HG03045 (cell line): ENCODE measurements at regions not wholly inside any gene's neighbourhood (a gene's known extent, or its start where the extent isn't known, plus 50 kb on each side); places are given as distances from the start of the nearest gene placed in this dataset.

Source experiments
- ATAC-seq: cut with Tn5 transposase; IDR thresholded peaks from one replicate; pipeline ENCODE4 v1.9.1; 2021; ENCODE audit warnings: mild to moderate bottlenecking, moderate library complexity; ENCODE audit not compliant: unreplicated experiment

GRCh38 chr2:37781028-37781427 is 109.6 kb upstream of the CDC42EP3 start:
- ATAC-seq = no peak

- ATAC-seq = no peak
These were observed 110.8 kb upstream of the CDC42EP3 start for GRCh38 chr2:37782155-37782673.

- no peak for ATAC-seq
These were observed 111.4 kb upstream of the CDC42EP3 start for GRCh38 chr2:37782721-37783371.

- ATAC-seq = no peak
These were observed 112.1 kb upstream of the CDC42EP3 start for GRCh38 chr2:37783545-37783944.

DNA sequence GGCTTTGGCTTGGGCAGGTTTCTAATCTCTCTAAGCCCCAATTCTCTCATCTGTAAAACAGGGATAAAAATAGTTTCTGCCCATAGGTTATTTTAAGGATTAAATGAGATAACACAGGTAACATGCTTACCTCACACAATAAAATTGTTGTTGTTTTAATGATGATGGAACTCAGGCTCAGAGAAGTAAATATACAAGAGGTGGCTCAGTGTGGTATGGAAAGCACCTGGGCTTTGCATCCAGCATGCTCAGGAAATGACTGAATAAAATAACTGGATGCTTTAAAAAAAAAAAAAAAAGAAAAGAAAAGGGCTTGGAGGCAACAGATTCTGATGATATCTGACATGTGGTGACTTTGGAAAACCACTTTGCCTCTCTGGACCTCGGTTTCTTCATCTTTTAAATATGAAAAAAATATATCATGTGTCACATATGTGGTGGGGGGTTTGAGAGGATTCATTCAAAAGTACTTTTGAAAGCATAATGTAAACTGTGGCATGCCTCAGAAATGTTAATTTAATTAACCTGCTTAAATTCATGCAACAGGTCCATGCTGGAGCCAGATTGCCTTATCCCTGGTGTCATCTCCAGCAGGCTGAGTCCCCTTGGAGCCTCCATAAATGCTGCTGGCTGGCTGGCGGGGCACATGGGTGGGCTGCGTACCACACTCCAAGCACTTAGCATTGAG is 112.8 kb upstream of the CDC42EP3 start:
- ATAC-seq = no peak

- ATAC-seq = no peak
These were observed 113.3 kb upstream of the CDC42EP3 start for GRCh38 chr2:37784759-37785149.

- ATAC-seq = no peak
These were observed 114.8 kb upstream of the CDC42EP3 start for GRCh38 chr2:37786191-37786698.

DNA sequence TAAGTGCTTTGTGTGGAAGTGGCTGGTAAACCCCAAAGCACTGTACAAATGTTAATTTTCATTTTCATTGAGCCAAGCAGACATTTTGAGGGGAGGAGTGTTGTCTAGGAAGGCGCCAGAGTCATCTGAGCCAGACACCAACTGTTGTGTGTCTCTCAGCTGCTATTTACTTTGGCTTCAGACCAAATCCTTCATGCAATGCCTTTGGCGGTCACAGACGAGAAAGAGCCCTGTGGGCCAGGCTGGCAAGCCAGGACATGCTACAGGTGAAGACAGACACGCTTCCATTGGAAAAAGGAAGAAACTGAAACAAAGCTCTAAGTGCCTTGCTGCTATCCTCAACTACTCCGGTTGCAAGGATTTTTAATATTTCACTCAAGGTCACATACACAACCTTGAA is 115.4 kb upstream of the CDC42EP3 start:
- ATAC-seq = no peak

DNA sequence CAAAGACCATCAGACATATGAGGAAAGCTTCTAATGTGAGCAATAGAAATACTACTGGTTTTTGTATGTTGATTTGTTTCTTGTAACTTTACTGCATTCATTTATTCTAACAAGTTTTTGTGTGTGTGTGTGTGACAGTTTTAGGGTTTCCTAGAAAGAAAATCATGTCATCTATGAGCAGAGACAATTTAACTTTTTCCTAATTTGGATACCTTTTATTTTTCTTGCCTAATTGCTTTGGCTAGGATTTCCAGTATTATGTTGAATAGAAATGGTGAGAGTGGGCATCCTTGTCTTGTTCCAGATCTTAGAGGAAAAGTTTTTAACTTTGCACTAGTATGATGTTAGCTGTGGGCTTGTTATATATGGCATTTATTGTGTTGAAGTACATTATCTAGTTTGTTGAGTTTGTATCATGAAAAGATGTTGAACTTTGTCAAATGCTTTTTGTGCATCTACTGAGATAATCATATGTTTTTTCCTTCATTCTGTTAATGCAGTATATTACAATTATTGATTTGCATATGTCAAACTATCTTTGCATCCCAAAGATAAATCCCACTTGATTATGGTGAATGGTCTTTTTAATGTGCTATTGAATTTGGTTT is 117.3 kb upstream of the CDC42EP3 start:
- ATAC-seq = no peak

- ATAC-seq = no peak
These were observed 118.6 kb upstream of the CDC42EP3 start for GRCh38 chr2:37790019-37790418.

DNA sequence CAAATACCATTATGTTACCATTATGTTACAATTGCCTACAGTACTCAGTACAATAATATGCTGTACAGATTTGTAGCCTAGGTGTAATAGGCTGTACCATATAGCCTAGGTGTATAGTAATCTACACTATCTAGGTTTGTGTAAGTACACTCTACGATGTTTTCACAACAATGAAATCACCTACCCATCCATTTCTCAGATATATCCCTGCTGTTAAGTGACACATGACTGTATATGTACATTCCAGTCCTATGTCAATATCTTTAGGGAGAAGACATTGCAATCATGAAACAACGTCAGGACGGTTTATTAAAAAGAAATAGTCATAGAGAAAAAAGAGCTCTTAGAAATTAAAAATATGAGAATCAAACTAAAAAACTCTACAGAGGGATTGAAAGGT is 119.0 kb upstream of the CDC42EP3 start:
- no peak for ATAC-seq

DNA sequence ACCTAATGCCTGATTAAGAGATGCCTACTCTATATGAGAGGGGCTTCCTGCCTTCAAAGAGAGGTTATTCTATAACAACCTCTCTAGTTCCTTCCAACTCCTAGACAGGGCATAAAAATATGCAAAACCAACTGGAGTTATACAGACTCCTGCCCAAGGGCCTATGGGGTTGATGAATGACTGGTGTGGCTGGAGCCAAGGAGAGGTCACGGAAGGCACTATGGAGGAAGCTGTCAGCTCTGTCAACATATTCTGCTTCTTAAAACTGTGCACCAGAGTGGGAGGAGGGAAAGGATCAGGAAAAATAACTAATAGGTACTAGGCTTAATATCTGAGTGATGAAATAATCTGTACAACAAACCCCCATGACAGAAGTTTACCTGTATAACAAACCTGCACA is 120.9 kb upstream of the CDC42EP3 start:
- ATAC-seq = no peak

DNA sequence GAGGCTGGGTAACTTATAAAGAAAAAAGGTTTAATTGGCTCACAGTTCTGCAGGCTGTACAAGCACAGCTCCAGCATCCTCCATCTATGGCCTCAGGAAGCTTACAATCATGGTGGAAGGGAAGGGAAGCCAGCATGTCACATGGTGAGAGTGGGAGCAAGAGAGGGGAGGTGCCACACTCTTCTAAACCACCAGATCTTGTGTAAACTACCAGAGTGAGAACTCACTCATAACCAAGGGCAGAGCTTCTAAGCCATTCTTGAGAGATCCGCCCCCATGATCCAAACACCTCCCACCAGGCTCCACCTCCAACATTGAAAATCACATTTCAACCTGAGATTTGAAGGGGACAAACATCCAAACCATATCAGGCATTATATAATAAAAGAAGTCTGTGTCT is 121.6 kb upstream of the CDC42EP3 start:
- no peak for ATAC-seq

GRCh38 chr2:37794717-37795116 is 123.3 kb upstream of the CDC42EP3 start:
- ATAC-seq = no peak

DNA sequence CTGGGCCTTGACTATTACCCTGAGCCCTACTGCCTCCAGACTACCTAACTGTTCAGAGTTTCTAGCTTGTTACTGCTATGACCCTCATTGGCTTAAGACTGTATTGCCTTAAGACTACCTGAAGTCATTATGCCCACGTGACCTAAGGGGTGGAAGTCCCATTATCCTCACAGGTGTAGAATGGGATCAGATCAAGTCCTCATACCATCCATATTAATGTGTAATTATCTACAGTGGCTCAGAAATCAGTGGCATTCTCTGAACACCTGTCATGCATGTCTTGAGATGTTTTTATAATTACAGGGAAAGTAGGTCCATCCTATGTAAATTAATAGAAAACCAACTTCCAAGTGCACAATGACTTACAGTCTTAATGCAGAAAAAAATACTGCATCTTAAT is 124.0 kb upstream of the CDC42EP3 start:
- ATAC-seq = no peak

DNA sequence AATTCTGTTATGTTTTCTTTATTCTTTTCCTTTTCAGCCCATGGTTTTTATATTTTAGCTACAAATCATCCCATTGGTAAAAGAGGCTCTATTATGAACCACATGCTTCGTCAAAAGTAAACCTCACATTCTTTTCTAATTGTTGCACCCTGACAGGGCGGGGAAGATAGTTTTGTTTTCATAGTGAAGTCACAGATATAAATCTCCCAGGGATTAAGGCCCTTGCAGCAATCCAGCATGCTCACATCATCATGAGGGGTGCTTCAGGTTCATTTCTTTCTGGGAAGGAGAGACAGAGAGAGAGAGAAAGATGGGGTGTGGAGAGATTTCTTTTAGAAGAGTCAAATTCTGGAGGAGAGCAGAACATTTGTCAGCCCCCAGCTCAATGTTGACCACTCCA is 124.5 kb upstream of the CDC42EP3 start:
- no peak for ATAC-seq

DNA sequence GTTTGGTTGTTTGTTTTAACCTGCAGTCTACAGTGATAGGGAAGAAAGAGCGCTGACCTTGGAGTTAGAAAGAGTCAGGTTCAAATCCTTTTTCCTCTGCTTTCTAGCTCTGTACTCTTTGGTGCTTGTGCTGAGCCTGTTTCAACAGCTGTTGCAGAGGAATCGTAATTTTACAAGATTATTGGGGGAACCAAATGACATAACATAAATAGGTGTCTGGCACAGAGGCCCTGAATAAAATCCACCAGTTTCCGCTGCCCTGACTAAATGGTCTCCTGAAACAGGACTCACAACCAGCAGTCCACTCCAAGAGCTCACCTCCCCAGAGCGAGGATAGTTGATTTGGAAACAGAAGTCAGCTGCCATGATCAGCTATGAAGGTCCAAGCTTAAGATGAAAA is 125.0 kb upstream of the CDC42EP3 start:
- no peak for ATAC-seq

GRCh38 chr2:37797081-37797480 is 125.6 kb upstream of the CDC42EP3 start:
- no peak for ATAC-seq

DNA sequence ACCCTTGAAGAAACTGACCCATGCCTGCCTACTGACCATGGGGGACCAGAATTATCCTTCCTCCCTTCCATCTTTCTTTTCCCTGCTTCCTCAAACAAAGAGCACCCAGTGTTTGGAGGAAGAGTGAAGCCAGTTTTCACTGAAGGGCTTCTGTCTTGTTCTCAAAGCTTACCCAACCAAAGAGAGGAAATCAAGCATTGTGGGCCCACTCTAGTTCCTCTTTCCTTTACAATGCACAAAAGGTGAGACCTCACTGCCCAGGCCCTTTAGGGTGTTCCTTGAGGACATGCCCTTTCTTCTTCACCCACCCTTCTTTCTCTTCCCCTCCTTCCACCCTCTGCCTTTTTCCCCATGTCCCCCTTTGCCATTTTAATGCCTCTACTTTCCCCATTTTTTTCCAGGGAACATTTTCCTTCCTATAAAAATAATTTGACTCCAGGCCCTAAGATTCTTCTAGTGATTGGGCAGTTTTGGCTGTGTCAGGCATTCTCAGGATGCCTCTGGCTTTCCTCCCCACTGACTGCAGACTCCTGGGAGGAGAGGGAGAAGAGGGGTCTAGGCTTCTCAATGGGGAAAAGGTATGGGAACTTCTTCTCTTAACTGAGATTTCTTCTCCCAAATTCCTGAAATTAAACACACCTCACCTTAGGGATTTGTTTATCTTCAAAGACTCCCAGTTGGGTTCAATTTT is 126.6 kb upstream of the RMDN2 start:
- no peak for ATAC-seq

DNA sequence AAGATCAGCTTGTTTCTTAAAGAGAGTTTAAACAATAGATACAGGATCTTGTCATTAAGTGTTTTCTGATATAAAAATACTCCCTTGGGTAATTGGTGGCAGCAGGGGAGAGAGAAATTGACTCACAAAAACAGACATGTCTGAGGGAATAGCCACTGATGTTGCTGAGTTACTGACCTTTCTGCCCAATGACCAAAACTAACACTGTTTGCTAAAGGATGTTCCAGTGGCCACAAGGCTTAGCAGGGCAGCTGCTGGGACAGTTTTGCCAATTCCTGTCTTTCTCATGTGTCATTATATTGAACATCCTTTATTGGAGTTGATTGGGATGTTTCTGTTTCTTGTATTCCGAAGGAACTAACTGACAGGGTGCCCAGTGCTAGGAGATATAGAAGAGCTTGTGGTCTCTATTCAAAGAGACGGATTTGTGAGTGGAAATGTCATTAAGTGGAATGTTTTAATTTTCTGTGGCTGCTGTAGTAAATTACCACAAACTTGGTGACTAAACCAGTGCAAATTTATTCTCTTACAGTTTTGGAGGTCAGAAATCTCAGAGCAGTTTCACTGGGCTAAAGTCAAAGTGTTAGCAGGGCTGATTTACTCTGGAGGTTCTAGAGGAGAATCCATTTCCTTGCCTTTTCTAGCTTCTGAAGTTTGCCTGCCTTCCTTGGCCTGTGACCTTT is 124.8 kb upstream of the RMDN2 start:
- ATAC-seq = no peak

- ATAC-seq = no peak
These were observed 122.8 kb upstream of the RMDN2 start for GRCh38 chr2:37802211-37802752.
